Motor neuron (in vitro differentiated cells): ENCODE measurements at regions not wholly inside any gene's neighbourhood (a gene's known extent, or its start where the extent isn't known, plus 50 kb on each side); places are given as distances from the start of the nearest gene placed in this dataset.
A peak's percentile ranks its signal among the peaks of the same experiment; 100 is the strongest.

Experiments used
- ATAC-seq, 8 experiments: fragments of 200-7000 bp; cut with Tn5 transposase; replicated peaks in 6 of 8; 2 replicates each; pipeline ENCODE4 v1.8.0; 2021; ENCODE audit warnings: mild to moderate bottlenecking in 8 of 8, moderate library complexity in 8 of 8
- H3K27ac ChIP-seq, 2 donors: fragments of 250-450 bp; sonication (Bioruptor Pico); 2 replicates each; pipeline ENCODE4 v1.9.0; 2021; ENCODE audit warnings: antibody characterized with exemption in 2 of 2, mild to moderate bottlenecking in 2 of 2, moderate library complexity in 1 of 2
- H3K4me1 ChIP-seq, 2 donors: fragments of 250-450 bp; sonication (Bioruptor Pico); replicated peaks in 1 of 2; 2 replicates each; pipeline ENCODE4 v1.6.1; 2021; ENCODE audit warnings: antibody characterized with exemption in 2 of 2, mild to moderate bottlenecking in 2 of 2, moderate library complexity in 1 of 2
- H3K4me3 ChIP-seq, 5 donors: fragments of 250-450 bp; sonication (Bioruptor Pico); 2 replicates each; pipeline ENCODE4 v1.9.0; 2021; ENCODE audit warnings: antibody characterized with exemption in 5 of 5, mild to moderate bottlenecking in 5 of 5, moderate library complexity in 4 of 5
- WGBS, 10 experiments: fragments of 450-650 bp; shearing (Covaris generic); methylation state at CpG; one replicate each; pipeline ENCODE4 v1.0.0; 2022; 5-methylcytosine and 5-hydroxymethylcytosine counted together
- in situ Hi-C, 9 experiments: fragments of 400-800 bp; cut with MboI; loops; one replicate each; pipeline ENCODE4 v1.15.0; 2021; ENCODE audit warnings: low sequenced_read_pairs in 9 of 9, low pct_unique_long_range_greater_than_20kb in 2 of 9; ENCODE audit not compliant: unreplicated experiment in 9 of 9

- in situ Hi-C loops: no loop called here
- H3K4me1 ChIP-seq: no peaks in the 10 kb centered on the region
- WGBS, 10 experiments: 0 to 100% (median 72%) methylated on average over 1 to 3 of the region's 3 CpGs; no CpG with 5 or more reads in 4 of the 10 experiments
- no peak overlapping the region for H3K4me3 ChIP-seq
- no peak overlapping the region for H3K27ac ChIP-seq
- ATAC-seq: no peak
Measured at GRCh38 chr12:4089956-4090355, 183.6 kb upstream of the CCND2 start.

- no peak overlapping the region for H3K27ac ChIP-seq
- WGBS, 10 experiments: 0 to 90% (median 51%) methylated on average over 1 to 3 of the region's 5 CpGs; no CpG with 5 or more reads in 4 of the 10 experiments
- H3K4me1 ChIP-seq: no peaks in the 10 kb centered on the region
- in situ Hi-C loops: no loop called here
- no peak overlapping the region for H3K4me3 ChIP-seq
- peak in 1 of 8 experiments; percentile 60 for ATAC-seq
Measured at GRCh38 chr12:4089121-4089606, 184.4 kb upstream of the CCND2 start.

- in situ Hi-C loops: no loop called here
- WGBS, 10 experiments: 26 to 100% (median 86%) methylated on average over 1 to 9 of the region's 9 CpGs; no CpG with 5 or more reads in 1 of the 10 experiments
- Histone ChIP-seq H3K27ac (no peak overlapping the region), H3K4me3 (no peak overlapping the region), H3K4me1 (peaks cover 0 to 1% of the 10 kb centered on the region in 2 donors)
- no peak for ATAC-seq
Measured at GRCh38 chr12:4088451-4088850, 185.1 kb upstream of the CCND2 start.

- WGBS, 10 experiments: 0 to 75% (median 29%) methylated on average over 1 of the region's 1 CpG; no CpG with 5 or more reads in 5 of the 10 experiments
- H3K4me1 ChIP-seq: peaks cover 0 to 4% of the 10 kb centered on the region in 2 donors
- no peak overlapping the region for H3K27ac ChIP-seq
- in situ Hi-C loops: no loop called here
- ATAC-seq: no peak
- H3K4me3 ChIP-seq: no peak overlapping the region
Measured at GRCh38 chr12:4086481-4086880, 187.1 kb upstream of the CCND2 start.

- Histone ChIP-seq H3K4me1 (peaks cover 0 to 4% of the 10 kb centered on the region in 2 donors), H3K4me3 (no peak overlapping the region), H3K27ac (no peak overlapping the region)
- ATAC-seq: no peak
- in situ Hi-C loops: no loop called here
- WGBS, 10 experiments: 0 to 81% (median 36%) methylated on average over 2 to 6 of the region's 8 CpGs; no CpG with 5 or more reads in 6 of the 10 experiments
Measured at GRCh38 chr12:4084573-4084972, 189.0 kb upstream of the CCND2 start.

GRCh38 chr12:4082809-4083403, 190.7 kb upstream of the CCND2 start:
- no peak overlapping the region for H3K27ac ChIP-seq
- in situ Hi-C loops: no loop called here
- 0 to 76% (median 20%) methylated on average over 1 to 8 of the region's 13 CpGs; no CpG with 5 or more reads in 3 of the 10 experiments for WGBS, 10 experiments
- H3K4me3 ChIP-seq: no peak overlapping the region
- H3K4me1 ChIP-seq: peaks cover 0 to 4% of the 10 kb centered on the region in 2 donors
- ATAC-seq: peak in 1 of 8 experiments; percentile 92

GRCh38 chr12:4080213-4080612, 193.3 kb upstream of the CCND2 start:
- Histone ChIP-seq H3K4me1 (peaks cover 0 to 4% of the 10 kb centered on the region in 2 donors), H3K4me3 (no peak overlapping the region), H3K27ac (no peak overlapping the region)
- no peak for ATAC-seq
- in situ Hi-C loops: no loop called here
- WGBS, 10 experiments: 86 to 100% (median 94%) methylated on average over 1 of the region's 1 CpG; no CpG with 5 or more reads in 6 of the 10 experiments

- in situ Hi-C loops: no loop called here
- Histone ChIP-seq H3K4me3 (no peak overlapping the region), H3K27ac (no peak overlapping the region), H3K4me1 (no peaks in the 10 kb centered on the region)
- no peak for ATAC-seq
- WGBS, 10 experiments: 4 to 96% (median 54%) methylated on average over 2 to 4 of the region's 4 CpGs; no CpG with 5 or more reads in 2 of the 10 experiments
Measured at GRCh38 chr12:4074129-4074528, 199.4 kb upstream of the CCND2 start.

GRCh38 chr12:4069670-4070010, 196.4 kb upstream of the PARP11 start:
- in situ Hi-C loops: no loop called here
- no peaks in the 10 kb centered on the region for H3K4me1 ChIP-seq
- no peak for ATAC-seq
- H3K27ac ChIP-seq: no peak overlapping the region
- H3K4me3 ChIP-seq: no peak overlapping the region
- WGBS, 10 experiments: 13 to 100% (median 86%) methylated on average over 2 to 3 of the region's 3 CpGs

GRCh38 chr12:4068981-4069669, 195.9 kb upstream of the PARP11 start:
- Histone ChIP-seq H3K27ac (no peak overlapping the region), H3K4me3 (no peak overlapping the region), H3K4me1 (no peaks in the 10 kb centered on the region)
- in situ Hi-C loops: no loop called here
- WGBS, 10 experiments: 0 to 100% (median 50%) methylated on average over 1 to 2 of the region's 2 CpGs; no CpG with 5 or more reads in 3 of the 10 experiments
- no peak for ATAC-seq

- in situ Hi-C loops: no loop called here
- 11 to 96% (median 49%) methylated on average over 1 to 5 of the region's 5 CpGs; no CpG with 5 or more reads in 1 of the 10 experiments for WGBS, 10 experiments
- H3K4me3 ChIP-seq: no peak overlapping the region
- no peak for ATAC-seq
- H3K27ac ChIP-seq: no peak overlapping the region
- no peaks in the 10 kb centered on the region for H3K4me1 ChIP-seq
Measured at GRCh38 chr12:4064008-4064407, 190.8 kb upstream of the PARP11 start.

- peak in 2 of 8 experiments; percentile 75 to 90 for ATAC-seq
- WGBS, 10 experiments: 4 to 93% (median 70%) methylated on average over 1 to 7 of the region's 7 CpGs; no CpG with 5 or more reads in 2 of the 10 experiments
- no peak overlapping the region for H3K4me3 ChIP-seq
- no peak overlapping the region for H3K27ac ChIP-seq
- H3K4me1 ChIP-seq: no peaks in the 10 kb centered on the region
- in situ Hi-C loops: no loop called here
Measured at GRCh38 chr12:4059898-4060568, 186.8 kb upstream of the PARP11 start.
